Panc1 (cell line): ENCODE measurements at regions not wholly inside any gene's neighbourhood (a gene's known extent, or its start where the extent isn't known, plus 50 kb on each side); places are given as distances from the start of the nearest gene placed in this dataset.

Experiments
- ATAC-seq: fragments of 200-7000 bp; cut with Tn5 transposase; 2 replicates; pipeline ENCODE4 v1.9.1; 2020; ENCODE audit warnings: mild to moderate bottlenecking, moderate library complexity
- BruUV-seq: library from RNA; stranded (reverse); fragments of 400-500 nt; replicated peaks from 2 replicates; lab custom pipeline; 2021; lab: Mats Ljungman, UMichigan
- CTCF ChIA-PET: fragments of 300-600 bp; sonication (Branson Sonifier 250); formaldehyde crosslinking; loops from one replicate; lab custom pipeline; 2022; ENCODE audit warnings: antibody characterized with exemption; lab: Charles Lee
- POLR2A ChIA-PET: fragments of 300-600 bp; sonication (Branson Sonifier 250); formaldehyde crosslinking; loops from one replicate; lab custom pipeline; 2022; ENCODE audit warnings: antibody characterized with exemption; lab: Charles Lee
- DNase-seq: peaks from one replicate; pipeline ENCODE4 v3.0.0-alpha.2; 2010; ENCODE audit warnings: low read depth, low spot score
- H3K27ac ChIP-seq: 2 replicates; pipeline ENCODE4 v1.5.1; 2011; ENCODE audit warnings: mild to moderate bottlenecking, low read length, inconsistent platforms
- H3K27me3 ChIP-seq: fragments of 200-500 bp; sonication (Bioruptor generic); 2 replicates; pipeline ENCODE4 v1.6.0; 2014; ENCODE audit warnings: low read length, inconsistent platforms; ENCODE audit not compliant: control insufficient read depth, insufficient read depth
- H3K36me3 ChIP-seq: fragments of 200-500 bp; sonication (Bioruptor generic); 2 replicates; pipeline ENCODE4 v1.5.1; 2014; ENCODE audit warnings: inconsistent platforms, mild to moderate bottlenecking, low read length, moderate library complexity; ENCODE audit not compliant: control insufficient read depth, insufficient read depth
- H3K4me1 ChIP-seq: 2 replicates; pipeline ENCODE4 v1.5.1; 2011; ENCODE audit warnings: inconsistent platforms, mild to moderate bottlenecking, low read length, moderate library complexity; ENCODE audit not compliant: control insufficient read depth, insufficient read depth
- H3K4me3 ChIP-seq, 2 experiments: 2 replicates each; pipeline ENCODE4 v1.5.1; 2011 to 2012; ENCODE audit warnings: low read depth in 2 of 2, low read length in 2 of 2, mild to moderate bottlenecking in 2 of 2, inconsistent platforms in 1 of 2, moderate library complexity in 1 of 2
- H3K9me3 ChIP-seq: fragments of 200-500 bp; sonication (Bioruptor generic); 2 replicates; pipeline ENCODE4 v1.5.1; 2014; ENCODE audit warnings: low read depth, mild to moderate bottlenecking, inconsistent platforms, low read length, moderate library complexity; ENCODE audit not compliant: control insufficient read depth, insufficient read depth
- POLR2AphosphoS5 ChIP-seq: IDR thresholded peaks from 2 replicates; pipeline ENCODE4 v1.6.1; 2012; ENCODE audit warnings: mild to moderate bottlenecking, low read depth, low read length, moderate library complexity
- SIN3A ChIP-seq: IDR thresholded peaks from 2 replicates; pipeline ENCODE4 v1.6.1; 2012; ENCODE audit warnings: low read depth, mild to moderate bottlenecking, low read length, moderate library complexity, borderline replicate concordance; ENCODE audit not compliant: insufficient read depth
- TCF7L2 ChIP-seq: IDR thresholded peaks from 2 replicates; pipeline ENCODE4 v1.6.1; 2011; ENCODE audit warnings: mild to moderate bottlenecking, low read depth, low read length, inconsistent platforms
- in situ Hi-C: cut with HindIII; loops from 2 replicates; pipeline ENCODE4 v1.10.0; 2016; ENCODE audit warnings: low sequenced_read_pairs, low pct_unique_long_range_greater_than_20kb
- intact Hi-C: fragments of 100-400 bp; cut with micrococcal nuclease; formaldehyde crosslinking; loops from one replicate; pipeline ENCODE4 v1.10.0; 2022; ENCODE audit not compliant: unreplicated experiment
- TF ChIP-seq, protein P1 (sequence below): fragments of 450-650 bp; IDR thresholded peaks from 2 replicates; pipeline ENCODE4 v1.5.1; 2017; ENCODE audit warnings: mild to moderate bottlenecking
- TF ChIP-seq, protein P2 (sequence below), 2 experiments: IDR thresholded peaks; 2 replicates each; pipeline ENCODE4 v1.6.1; 2011 to 2012; ENCODE audit warnings: low read depth in 2 of 2, control low read depth in 1 of 2, low read length in 1 of 2, mild to moderate bottlenecking in 1 of 2, moderate library complexity in 1 of 2; ENCODE audit not compliant: insufficient read depth in 1 of 2

DNA sequence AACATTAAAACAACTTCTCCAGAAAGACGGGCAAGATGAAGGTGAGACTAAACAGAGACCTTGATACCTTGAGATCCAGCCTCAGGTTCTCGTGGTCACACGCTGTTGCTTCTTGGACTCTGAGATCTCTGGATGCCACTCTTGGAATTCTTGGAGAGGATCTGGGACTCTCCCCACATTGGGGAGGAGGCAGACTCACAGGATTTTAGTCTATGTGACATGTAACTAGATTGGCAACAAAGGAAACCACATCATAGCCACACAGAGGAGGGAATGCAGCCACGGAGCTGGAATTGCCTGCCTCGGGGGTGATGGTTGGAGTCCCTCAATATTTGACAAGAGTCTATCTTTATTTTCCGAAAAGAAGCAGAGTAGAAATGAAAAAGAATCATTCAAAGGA is 78.8 kb upstream of the IGFBP5 start:
- H3K36me3 ChIP-seq: no peaks in the 10 kb centered on the region
- DNase-seq: no peak
- in situ Hi-C loops: no loop called here
- TF ChIP-seq POLR2AphosphoS5 (no peak), TCF7L2 (no peak), SIN3A (no peak)
- TF ChIP-seq, protein P1, sequence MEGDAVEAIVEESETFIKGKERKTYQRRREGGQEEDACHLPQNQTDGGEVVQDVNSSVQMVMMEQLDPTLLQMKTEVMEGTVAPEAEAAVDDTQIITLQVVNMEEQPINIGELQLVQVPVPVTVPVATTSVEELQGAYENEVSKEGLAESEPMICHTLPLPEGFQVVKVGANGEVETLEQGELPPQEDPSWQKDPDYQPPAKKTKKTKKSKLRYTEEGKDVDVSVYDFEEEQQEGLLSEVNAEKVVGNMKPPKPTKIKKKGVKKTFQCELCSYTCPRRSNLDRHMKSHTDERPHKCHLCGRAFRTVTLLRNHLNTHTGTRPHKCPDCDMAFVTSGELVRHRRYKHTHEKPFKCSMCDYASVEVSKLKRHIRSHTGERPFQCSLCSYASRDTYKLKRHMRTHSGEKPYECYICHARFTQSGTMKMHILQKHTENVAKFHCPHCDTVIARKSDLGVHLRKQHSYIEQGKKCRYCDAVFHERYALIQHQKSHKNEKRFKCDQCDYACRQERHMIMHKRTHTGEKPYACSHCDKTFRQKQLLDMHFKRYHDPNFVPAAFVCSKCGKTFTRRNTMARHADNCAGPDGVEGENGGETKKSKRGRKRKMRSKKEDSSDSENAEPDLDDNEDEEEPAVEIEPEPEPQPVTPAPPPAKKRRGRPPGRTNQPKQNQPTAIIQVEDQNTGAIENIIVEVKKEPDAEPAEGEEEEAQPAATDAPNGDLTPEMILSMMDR: no peak
- TF ChIP-seq, protein P2, sequence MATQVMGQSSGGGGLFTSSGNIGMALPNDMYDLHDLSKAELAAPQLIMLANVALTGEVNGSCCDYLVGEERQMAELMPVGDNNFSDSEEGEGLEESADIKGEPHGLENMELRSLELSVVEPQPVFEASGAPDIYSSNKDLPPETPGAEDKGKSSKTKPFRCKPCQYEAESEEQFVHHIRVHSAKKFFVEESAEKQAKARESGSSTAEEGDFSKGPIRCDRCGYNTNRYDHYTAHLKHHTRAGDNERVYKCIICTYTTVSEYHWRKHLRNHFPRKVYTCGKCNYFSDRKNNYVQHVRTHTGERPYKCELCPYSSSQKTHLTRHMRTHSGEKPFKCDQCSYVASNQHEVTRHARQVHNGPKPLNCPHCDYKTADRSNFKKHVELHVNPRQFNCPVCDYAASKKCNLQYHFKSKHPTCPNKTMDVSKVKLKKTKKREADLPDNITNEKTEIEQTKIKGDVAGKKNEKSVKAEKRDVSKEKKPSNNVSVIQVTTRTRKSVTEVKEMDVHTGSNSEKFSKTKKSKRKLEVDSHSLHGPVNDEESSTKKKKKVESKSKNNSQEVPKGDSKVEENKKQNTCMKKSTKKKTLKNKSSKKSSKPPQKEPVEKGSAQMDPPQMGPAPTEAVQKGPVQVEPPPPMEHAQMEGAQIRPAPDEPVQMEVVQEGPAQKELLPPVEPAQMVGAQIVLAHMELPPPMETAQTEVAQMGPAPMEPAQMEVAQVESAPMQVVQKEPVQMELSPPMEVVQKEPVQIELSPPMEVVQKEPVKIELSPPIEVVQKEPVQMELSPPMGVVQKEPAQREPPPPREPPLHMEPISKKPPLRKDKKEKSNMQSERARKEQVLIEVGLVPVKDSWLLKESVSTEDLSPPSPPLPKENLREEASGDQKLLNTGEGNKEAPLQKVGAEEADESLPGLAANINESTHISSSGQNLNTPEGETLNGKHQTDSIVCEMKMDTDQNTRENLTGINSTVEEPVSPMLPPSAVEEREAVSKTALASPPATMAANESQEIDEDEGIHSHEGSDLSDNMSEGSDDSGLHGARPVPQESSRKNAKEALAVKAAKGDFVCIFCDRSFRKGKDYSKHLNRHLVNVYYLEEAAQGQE (IDR thresholded peaks at IDR 0.05; ENCODE audit: insufficient read depth in 1 of 2, low read depth in 2 of 2, low read length in 1 of 2): no peak
- H3K27me3 ChIP-seq: no peaks in the 10 kb centered on the region
- H3K4me1 ChIP-seq: no peaks in the 10 kb centered on the region
- ChIA-PET POLR2A (no interaction called here), CTCF (no interaction called here)
- ATAC-seq: no peak
- BruUV-seq: no TSS peak
- intact Hi-C loops: no loop called here
- H3K27ac ChIP-seq: no peak overlapping the region
- no peaks in the 10 kb centered on the region for H3K9me3 ChIP-seq
- H3K4me3 ChIP-seq: no peak overlapping the region

DNA sequence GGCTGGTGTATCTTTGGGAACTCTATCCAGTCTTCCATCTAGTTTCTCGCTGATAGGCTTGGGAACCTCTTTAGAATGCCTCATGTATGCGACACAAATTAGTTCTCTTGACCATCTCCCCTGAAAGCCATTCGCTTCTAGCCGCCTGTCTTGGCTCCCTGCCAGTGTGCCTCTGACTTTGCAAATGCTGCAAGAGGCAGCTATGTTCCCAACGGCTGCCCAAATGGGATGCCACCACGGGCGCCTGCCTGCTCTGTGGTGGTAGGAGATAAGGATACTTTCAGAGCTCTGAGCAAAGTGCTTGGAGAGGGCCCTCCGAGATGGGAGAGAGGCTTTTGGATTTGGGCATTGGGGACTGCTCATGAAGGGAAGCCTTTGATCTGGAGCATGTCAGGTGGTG is 77.7 kb upstream of the IGFBP5 start:
- H3K36me3 ChIP-seq: no peaks in the 10 kb centered on the region
- H3K27ac ChIP-seq: no peak overlapping the region
- no peaks in the 10 kb centered on the region for H3K4me1 ChIP-seq
- H3K9me3 ChIP-seq: no peaks in the 10 kb centered on the region
- H3K4me3 ChIP-seq: no peak overlapping the region
- POLR2A ChIA-PET: no interaction called here
- CTCF ChIA-PET: no interaction called here
- no TSS peak for BruUV-seq
- intact Hi-C loops (no loop called here), in situ Hi-C loops (no loop called here)
- ATAC-seq (no peak), DNase-seq (no peak)
- TF ChIP-seq, protein P2 (IDR thresholded peaks at IDR 0.05; ENCODE audit: insufficient read depth in 1 of 2, low read depth in 2 of 2, low read length in 1 of 2): no peak
- TF ChIP-seq TCF7L2 (no peak), POLR2AphosphoS5 (no peak), SIN3A (no peak)
- TF ChIP-seq, protein P1: no peak
- H3K27me3 ChIP-seq: no peaks in the 10 kb centered on the region
